ENCODE measurements at regions not wholly inside any gene's neighbourhood (a gene's known extent, or its start where the extent isn't known, plus 50 kb on each side); places are given as distances from the start of the nearest gene placed in this dataset.

GRCh38 chr10:130652964-130653578 is 516.9 kb downstream of the GLRX3 start:
- DNase-seq: no peak
- WGBS (ENCODE audit: insufficient coverage, low lambda C conversion rate): no CpG with 5 or more reads among the region's 14 CpGs

GRCh38 chr10:130654726-130655125 is 518.5 kb downstream of the GLRX3 start:
- no peak for DNase-seq
- Histone ChIP-seq H3K4me1 (ENCODE audit: control insufficient read depth, insufficient read depth, low read length) (no peaks in the 10 kb centered on the region), H3K9me3 (ENCODE audit: control insufficient read depth, low read depth, low read length) (no peaks in the 10 kb centered on the region), H3K27me3 (ENCODE audit: control insufficient read depth, insufficient read depth, low read length) (no peaks in the 10 kb centered on the region), H3K36me3 (ENCODE audit: control insufficient read depth, insufficient read depth, low read length) (no peaks in the 10 kb centered on the region), H3K27ac (ENCODE audit: low read length) (no peak overlapping the region), H3K4me3 (ENCODE audit: low read length) (no peak overlapping the region)
- no CpG with 5 or more reads among the region's 20 CpGs for WGBS (ENCODE audit: insufficient coverage, low lambda C conversion rate)

More at GRCh38 chr10:130652964-130653578, 516.9 kb downstream of the GLRX3 start:
- no peaks in the 10 kb centered on the region for H3K9me3 ChIP-seq (ENCODE audit: control insufficient read depth, low read depth, low read length)
- no peaks in the 10 kb centered on the region for H3K27me3 ChIP-seq (ENCODE audit: control insufficient read depth, insufficient read depth, low read length)
- no peaks in the 10 kb centered on the region for H3K4me1 ChIP-seq (ENCODE audit: control insufficient read depth, insufficient read depth, low read length)
- no peak overlapping the region for H3K4me3 ChIP-seq (ENCODE audit: low read length)
- H3K36me3 ChIP-seq (ENCODE audit: control insufficient read depth, insufficient read depth, low read length): no peaks in the 10 kb centered on the region
- no peak overlapping the region for H3K27ac ChIP-seq (ENCODE audit: low read length)

- WGBS (ENCODE audit: insufficient coverage, low lambda C conversion rate): 20% methylated on average over 1 of the region's 31 CpGs
- no peak overlapping the region for H3K27ac ChIP-seq (ENCODE audit: low read length)
- no peak overlapping the region for H3K4me3 ChIP-seq (ENCODE audit: low read length)
- no peak for DNase-seq
- H3K4me1 ChIP-seq (ENCODE audit: control insufficient read depth, insufficient read depth, low read length): no peaks in the 10 kb centered on the region
- no peaks in the 10 kb centered on the region for H3K27me3 ChIP-seq (ENCODE audit: control insufficient read depth, insufficient read depth, low read length)
- H3K9me3 ChIP-seq (ENCODE audit: control insufficient read depth, low read depth, low read length): no peaks in the 10 kb centered on the region
- no peaks in the 10 kb centered on the region for H3K36me3 ChIP-seq (ENCODE audit: control insufficient read depth, insufficient read depth, low read length)
Measured at GRCh38 chr10:130655313-130656186, 519.4 kb downstream of the GLRX3 start.

- H3K4me1 ChIP-seq (ENCODE audit: control insufficient read depth, insufficient read depth, low read length): no peaks in the 10 kb centered on the region
- no peaks in the 10 kb centered on the region for H3K27me3 ChIP-seq (ENCODE audit: control insufficient read depth, insufficient read depth, low read length)
- no peak overlapping the region for H3K4me3 ChIP-seq (ENCODE audit: low read length)
- no peaks in the 10 kb centered on the region for H3K9me3 ChIP-seq (ENCODE audit: control insufficient read depth, low read depth, low read length)
- H3K36me3 ChIP-seq (ENCODE audit: control insufficient read depth, insufficient read depth, low read length): no peaks in the 10 kb centered on the region
- WGBS (ENCODE audit: insufficient coverage, low lambda C conversion rate): no CpG with 5 or more reads among the region's 14 CpGs
- DNase-seq: no peak
- H3K27ac ChIP-seq (ENCODE audit: low read length): no peak overlapping the region
Measured at GRCh38 chr10:130656187-130656575, 520.0 kb downstream of the GLRX3 start.

DNA sequence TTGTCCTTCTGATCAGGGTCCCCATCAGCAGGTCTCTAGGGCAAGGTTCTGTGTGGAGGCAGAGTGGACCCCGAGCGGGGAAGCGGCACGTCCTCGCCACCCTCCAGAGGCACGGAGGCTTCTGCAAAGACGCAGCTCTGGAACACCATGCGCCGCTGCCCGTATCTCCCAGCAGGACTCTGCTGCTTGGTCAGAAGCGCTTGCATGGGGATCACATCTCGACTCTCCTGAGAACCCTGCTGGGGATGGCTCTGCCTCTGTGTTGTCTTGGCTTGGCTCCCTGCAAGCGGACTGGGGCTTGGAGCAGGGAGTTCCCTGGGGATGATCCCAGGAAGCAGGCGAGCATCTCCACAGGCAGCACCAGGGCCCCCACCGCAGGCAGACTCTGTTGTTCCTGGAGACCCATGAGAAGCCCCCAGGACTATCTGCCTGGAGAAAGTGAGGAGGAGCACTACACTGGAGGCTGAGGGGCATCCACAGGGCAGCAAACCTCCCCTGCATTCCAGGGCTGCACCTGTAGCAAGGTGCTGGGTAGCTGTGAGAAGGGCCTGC is 520.5 kb downstream of the GLRX3 start:
- no peaks in the 10 kb centered on the region for H3K36me3 ChIP-seq (ENCODE audit: control insufficient read depth, insufficient read depth, low read length)
- WGBS (ENCODE audit: insufficient coverage, low lambda C conversion rate): no CpG with 5 or more reads among the region's 15 CpGs
- H3K27me3 ChIP-seq (ENCODE audit: control insufficient read depth, insufficient read depth, low read length): no peaks in the 10 kb centered on the region
- no peak for DNase-seq
- H3K4me1 ChIP-seq (ENCODE audit: control insufficient read depth, insufficient read depth, low read length): no peaks in the 10 kb centered on the region
- H3K4me3 ChIP-seq (ENCODE audit: low read length): no peak overlapping the region
- no peak overlapping the region for H3K27ac ChIP-seq (ENCODE audit: low read length)
- no peaks in the 10 kb centered on the region for H3K9me3 ChIP-seq (ENCODE audit: control insufficient read depth, low read depth, low read length)

DNA sequence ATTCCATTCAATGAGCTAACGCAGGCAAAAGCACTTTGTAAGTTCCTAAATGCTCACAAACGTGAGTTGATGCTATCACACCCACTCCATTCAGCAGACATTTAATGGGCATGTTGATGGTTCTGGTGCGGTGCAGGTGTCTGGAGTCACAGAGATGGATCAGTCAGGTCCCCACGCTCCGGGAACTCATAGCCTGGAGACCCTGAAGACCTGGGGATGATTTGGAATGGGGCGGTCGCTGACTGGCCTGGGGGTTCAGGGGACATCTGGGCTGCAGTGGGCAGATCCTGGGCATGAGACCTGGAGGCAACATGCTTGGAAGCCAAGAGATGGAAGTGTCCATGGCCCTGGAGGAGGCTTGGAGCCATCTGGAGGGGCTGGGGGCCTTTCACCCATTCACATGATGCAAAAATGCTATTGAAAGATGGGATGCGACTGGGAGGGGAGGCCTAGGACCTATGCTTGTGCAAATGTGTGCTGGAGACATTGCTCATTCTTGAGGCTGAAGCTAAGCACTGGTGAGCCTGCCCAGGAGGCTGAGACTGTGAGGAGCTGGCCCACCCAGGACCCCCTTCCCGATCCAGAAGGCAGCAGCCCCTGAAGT is 522.6 kb downstream of the GLRX3 start:
- no peaks in the 10 kb centered on the region for H3K27me3 ChIP-seq (ENCODE audit: control insufficient read depth, insufficient read depth, low read length)
- no peak for DNase-seq
- H3K36me3 ChIP-seq (ENCODE audit: control insufficient read depth, insufficient read depth, low read length): no peaks in the 10 kb centered on the region
- 94% methylated on average over 2 of the region's 9 CpGs for WGBS (ENCODE audit: insufficient coverage, low lambda C conversion rate)
- no peaks in the 10 kb centered on the region for H3K9me3 ChIP-seq (ENCODE audit: control insufficient read depth, low read depth, low read length)
- H3K4me3 ChIP-seq (ENCODE audit: low read length): no peak overlapping the region
- no peak overlapping the region for H3K27ac ChIP-seq (ENCODE audit: low read length)
- H3K4me1 ChIP-seq (ENCODE audit: control insufficient read depth, insufficient read depth, low read length): no peaks in the 10 kb centered on the region

- Histone ChIP-seq H3K9me3 (ENCODE audit: control insufficient read depth, low read depth, low read length) (no peaks in the 10 kb centered on the region), H3K27ac (ENCODE audit: low read length) (no peak overlapping the region), H3K4me1 (ENCODE audit: control insufficient read depth, insufficient read depth, low read length) (no peaks in the 10 kb centered on the region), H3K27me3 (ENCODE audit: control insufficient read depth, insufficient read depth, low read length) (no peaks in the 10 kb centered on the region), H3K36me3 (ENCODE audit: control insufficient read depth, insufficient read depth, low read length) (no peaks in the 10 kb centered on the region), H3K4me3 (ENCODE audit: low read length) (no peak overlapping the region)
- DNase-seq: no peak
- no CpG with 5 or more reads among the region's 10 CpGs for WGBS (ENCODE audit: insufficient coverage, low lambda C conversion rate)
Measured at GRCh38 chr10:130659528-130659927, 523.3 kb downstream of the GLRX3 start.

- H3K4me1 ChIP-seq (ENCODE audit: control insufficient read depth, insufficient read depth, low read length): no peaks in the 10 kb centered on the region
- no peaks in the 10 kb centered on the region for H3K9me3 ChIP-seq (ENCODE audit: control insufficient read depth, low read depth, low read length)
- H3K27me3 ChIP-seq (ENCODE audit: control insufficient read depth, insufficient read depth, low read length): no peaks in the 10 kb centered on the region
- no peaks in the 10 kb centered on the region for H3K36me3 ChIP-seq (ENCODE audit: control insufficient read depth, insufficient read depth, low read length)
- H3K4me3 ChIP-seq (ENCODE audit: low read length): no peak overlapping the region
- no peak overlapping the region for H3K27ac ChIP-seq (ENCODE audit: low read length)
- WGBS (ENCODE audit: insufficient coverage, low lambda C conversion rate): no CpG with 5 or more reads among the region's 3 CpGs
- no peak for DNase-seq
Measured at GRCh38 chr10:130660266-130660665, 524.1 kb downstream of the GLRX3 start.

GRCh38 chr10:130661419-130661818 is 525.2 kb downstream of the GLRX3 start:
- WGBS (ENCODE audit: insufficient coverage, low lambda C conversion rate): no CpG with 5 or more reads among the region's 7 CpGs
- H3K27me3 ChIP-seq (ENCODE audit: control insufficient read depth, insufficient read depth, low read length): no peaks in the 10 kb centered on the region
- H3K4me3 ChIP-seq (ENCODE audit: low read length): no peak overlapping the region
- no peaks in the 10 kb centered on the region for H3K9me3 ChIP-seq (ENCODE audit: control insufficient read depth, low read depth, low read length)
- no peak overlapping the region for H3K27ac ChIP-seq (ENCODE audit: low read length)
- H3K36me3 ChIP-seq (ENCODE audit: control insufficient read depth, insufficient read depth, low read length): no peaks in the 10 kb centered on the region
- no peak for DNase-seq
- no peaks in the 10 kb centered on the region for H3K4me1 ChIP-seq (ENCODE audit: control insufficient read depth, insufficient read depth, low read length)

DNA sequence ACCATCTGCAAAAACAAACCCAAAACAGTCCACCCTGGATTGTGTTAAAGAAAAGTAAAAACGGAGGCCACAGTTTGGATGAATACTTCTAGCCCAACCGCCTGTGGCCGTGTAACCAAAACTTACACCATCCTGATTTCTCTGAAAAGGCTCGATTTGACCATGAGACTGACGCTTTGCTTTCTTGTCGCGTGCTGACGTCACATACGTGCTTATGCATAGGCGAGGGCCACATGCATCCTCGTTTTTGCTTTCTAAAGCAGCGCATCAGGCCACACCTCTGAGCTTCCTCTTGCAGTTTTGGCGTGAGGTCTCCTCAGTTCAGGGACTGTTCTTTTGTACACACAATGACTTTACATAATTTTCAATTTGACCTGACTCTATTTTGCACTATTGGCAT is 526.6 kb downstream of the GLRX3 start:
- H3K36me3 ChIP-seq (ENCODE audit: control insufficient read depth, insufficient read depth, low read length): no peaks in the 10 kb centered on the region
- 81% methylated on average over 3 of the region's 13 CpGs for WGBS (ENCODE audit: insufficient coverage, low lambda C conversion rate)
- no peaks in the 10 kb centered on the region for H3K4me1 ChIP-seq (ENCODE audit: control insufficient read depth, insufficient read depth, low read length)
- no peak for DNase-seq
- H3K27ac ChIP-seq (ENCODE audit: low read length): no peak overlapping the region
- no peak overlapping the region for H3K4me3 ChIP-seq (ENCODE audit: low read length)
- no peaks in the 10 kb centered on the region for H3K9me3 ChIP-seq (ENCODE audit: control insufficient read depth, low read depth, low read length)
- H3K27me3 ChIP-seq (ENCODE audit: control insufficient read depth, insufficient read depth, low read length): no peaks in the 10 kb centered on the region
